Activated B cell treated with CpG ODN at 0.5 μM for 24 hours (primary cell): ENCODE measurements at regions not wholly inside any gene's neighbourhood (a gene's known extent, or its start where the extent isn't known, plus 50 kb on each side); places are given as distances from the start of the nearest gene placed in this dataset.

Experiments
- ATAC-seq: fragments of 200-7000 bp; cut with Tn5 transposase; one replicate; pipeline ENCODE4 v1.10.0; 2021; ENCODE audit warnings: low read depth, mild to moderate bottlenecking, moderate library complexity
- CTCF ChIA-PET: fragments of 350-600 bp; sonication (Branson Sonifier 250); formaldehyde crosslinking; loops from one replicate; lab custom pipeline; 2021; ENCODE audit warnings: antibody characterized with exemption; lab: Charles Lee
- POLR2A ChIA-PET: fragments of 350-600 bp; sonication (Branson Sonifier 250); formaldehyde crosslinking; loops from one replicate; lab custom pipeline; 2021; ENCODE audit warnings: antibody characterized with exemption; lab: Charles Lee
- DNase-seq: peaks from one replicate; pipeline ENCODE4 v3.0.0; 2022
- H3K27ac Mint-ChIP-seq: one replicate; pipeline ENCODE4 v1.8.0; 2020; ENCODE audit warnings: mixed read lengths
- H3K27me3 Mint-ChIP-seq: one replicate; pipeline ENCODE4 v1.8.0; 2021; ENCODE audit warnings: mixed read lengths
- H3K36me3 Mint-ChIP-seq: one replicate; pipeline ENCODE4 v1.8.0; 2021; ENCODE audit warnings: low read depth, mixed read lengths
- H3K4me1 Mint-ChIP-seq: one replicate; pipeline ENCODE4 v1.8.0; 2021; ENCODE audit warnings: mixed read lengths
- H3K4me3 Mint-ChIP-seq: one replicate; pipeline ENCODE4 v1.8.0; 2020; ENCODE audit warnings: mild to moderate bottlenecking, mixed read lengths
- H3K9me3 Mint-ChIP-seq: one replicate; pipeline ENCODE4 v1.8.0; 2020; ENCODE audit warnings: mixed read lengths
- intact Hi-C: fragments of 100-400 bp; cut with micrococcal nuclease; formaldehyde crosslinking; loops from one replicate; pipeline ENCODE4 v1.15.1; 2024
- TF ChIP-seq, protein P1 (sequence below): fragments of 200-600 bp; IDR thresholded peaks from one replicate; pipeline ENCODE4 v1.8.0; 2022; ENCODE audit warnings: antibody characterized with exemption, mild to moderate bottlenecking

- intact Hi-C loops, result no loop called here
- peaks cover 6% of the 10 kb centered on the region for H3K9me3 Mint-ChIP-seq
- H3K36me3 Mint-ChIP-seq, result no peaks in the 10 kb centered on the region
- H3K4me1 Mint-ChIP-seq, result peaks cover 13% of the 10 kb centered on the region
- ChIA-PET CTCF (no interaction called here), POLR2A (no interaction called here)
- H3K27ac Mint-ChIP-seq, result no peak overlapping the region
- TF ChIP-seq, protein P1, sequence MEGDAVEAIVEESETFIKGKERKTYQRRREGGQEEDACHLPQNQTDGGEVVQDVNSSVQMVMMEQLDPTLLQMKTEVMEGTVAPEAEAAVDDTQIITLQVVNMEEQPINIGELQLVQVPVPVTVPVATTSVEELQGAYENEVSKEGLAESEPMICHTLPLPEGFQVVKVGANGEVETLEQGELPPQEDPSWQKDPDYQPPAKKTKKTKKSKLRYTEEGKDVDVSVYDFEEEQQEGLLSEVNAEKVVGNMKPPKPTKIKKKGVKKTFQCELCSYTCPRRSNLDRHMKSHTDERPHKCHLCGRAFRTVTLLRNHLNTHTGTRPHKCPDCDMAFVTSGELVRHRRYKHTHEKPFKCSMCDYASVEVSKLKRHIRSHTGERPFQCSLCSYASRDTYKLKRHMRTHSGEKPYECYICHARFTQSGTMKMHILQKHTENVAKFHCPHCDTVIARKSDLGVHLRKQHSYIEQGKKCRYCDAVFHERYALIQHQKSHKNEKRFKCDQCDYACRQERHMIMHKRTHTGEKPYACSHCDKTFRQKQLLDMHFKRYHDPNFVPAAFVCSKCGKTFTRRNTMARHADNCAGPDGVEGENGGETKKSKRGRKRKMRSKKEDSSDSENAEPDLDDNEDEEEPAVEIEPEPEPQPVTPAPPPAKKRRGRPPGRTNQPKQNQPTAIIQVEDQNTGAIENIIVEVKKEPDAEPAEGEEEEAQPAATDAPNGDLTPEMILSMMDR, result no peak
- DNase-seq, result no peak
- H3K4me3 Mint-ChIP-seq, result no peak overlapping the region
- no peak for ATAC-seq
- H3K27me3 Mint-ChIP-seq, result no peaks in the 10 kb centered on the region
These were observed 164.9 kb upstream of the TRIM24 start for GRCh38 chr7:138295049-138295637.

- ATAC-seq (no peak), DNase-seq (no peak)
- no peaks in the 10 kb centered on the region for H3K36me3 Mint-ChIP-seq
- H3K9me3 Mint-ChIP-seq, result no peaks in the 10 kb centered on the region
- no peaks in the 10 kb centered on the region for H3K27me3 Mint-ChIP-seq
- TF ChIP-seq, protein P1, result no peak
- ChIA-PET CTCF (no interaction called here), POLR2A (no interaction called here)
- no peak overlapping the region for H3K27ac Mint-ChIP-seq
- H3K4me3 Mint-ChIP-seq, result no peak overlapping the region
- peaks cover 13% of the 10 kb centered on the region for H3K4me1 Mint-ChIP-seq
- intact Hi-C loops, result no loop called here
These were observed 162.5 kb upstream of the TRIM24 start for GRCh38 chr7:138297526-138297925.

- Mint-ChIP-seq H3K27ac (no peak overlapping the region), H3K9me3 (no peaks in the 10 kb centered on the region), H3K4me1 (peaks cover 13% of the 10 kb centered on the region), H3K36me3 (no peaks in the 10 kb centered on the region), H3K27me3 (no peaks in the 10 kb centered on the region), H3K4me3 (no peak overlapping the region)
- DNase-seq, result no peak
- intact Hi-C loops, result no loop called here
- TF ChIP-seq, protein P1, result no peak
- POLR2A ChIA-PET, result no interaction called here
- CTCF ChIA-PET, result no interaction called here
- ATAC-seq, result no peak
These were observed 161.0 kb upstream of the TRIM24 start for GRCh38 chr7:138299066-138299465.

DNA sequence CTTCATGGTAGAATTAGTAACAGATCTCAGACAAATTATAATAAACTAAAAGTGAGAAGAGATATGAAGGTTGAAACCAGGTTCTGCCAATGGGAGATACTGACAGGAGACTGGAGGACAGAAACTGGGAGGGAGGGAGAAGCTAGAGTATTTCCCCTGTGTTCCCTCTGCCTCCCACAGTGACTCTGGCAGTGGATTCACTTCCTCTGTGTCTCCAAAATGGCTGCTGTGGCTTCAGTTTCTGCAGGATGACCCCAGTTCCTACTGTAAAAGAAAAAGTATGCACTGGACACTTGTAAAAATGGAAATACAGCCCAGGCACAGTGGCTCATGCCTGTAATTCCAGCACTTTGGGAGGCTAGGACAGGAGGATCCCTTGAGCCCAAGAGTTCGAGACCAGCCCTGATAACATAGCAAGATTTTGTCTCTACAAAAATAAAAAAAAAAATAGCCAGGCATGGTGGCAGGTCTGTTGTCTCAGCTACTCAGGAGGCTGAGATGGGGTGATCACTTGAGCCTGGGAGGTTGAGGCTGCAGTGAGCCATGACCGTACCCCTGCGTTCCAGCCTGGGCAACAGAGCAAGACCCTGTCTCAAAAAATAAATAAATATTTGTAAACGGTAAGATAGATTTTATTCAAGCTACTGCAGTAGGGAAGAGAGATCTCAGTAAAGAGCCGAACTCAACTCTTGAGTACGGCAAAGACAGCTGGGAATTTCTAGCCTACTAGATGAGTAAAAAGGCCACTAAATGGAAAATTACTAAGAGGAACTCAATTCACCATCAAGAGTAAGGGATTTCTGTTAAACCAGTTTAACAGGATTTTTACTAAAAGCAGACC is 156.6 kb upstream of the TRIM24 start:
- TF ChIP-seq, protein P1, result no peak
- Mint-ChIP-seq H3K4me3 (no peak overlapping the region), H3K27ac (no peak overlapping the region), H3K36me3 (no peaks in the 10 kb centered on the region), H3K9me3 (no peaks in the 10 kb centered on the region), H3K27me3 (no peaks in the 10 kb centered on the region), H3K4me1 (no peaks in the 10 kb centered on the region)
- POLR2A ChIA-PET, result no interaction called here
- intact Hi-C loops, result no loop called here
- CTCF ChIA-PET, result no interaction called here
- DNase-seq (no peak), ATAC-seq (no peak)

- DNase-seq, result no peak
- Mint-ChIP-seq H3K4me1 (no peaks in the 10 kb centered on the region), H3K4me3 (no peak overlapping the region), H3K27ac (no peak overlapping the region), H3K36me3 (no peaks in the 10 kb centered on the region), H3K9me3 (no peaks in the 10 kb centered on the region), H3K27me3 (no peaks in the 10 kb centered on the region)
- TF ChIP-seq, protein P1, result no peak
- ChIA-PET POLR2A (no interaction called here), CTCF (no interaction called here)
- intact Hi-C loops, result no loop called here
- ATAC-seq, result no peak
These were observed 156.1 kb upstream of the TRIM24 start for GRCh38 chr7:138304071-138304320.
